HG03354 (cell line): ENCODE measurements at regions not wholly inside any gene's neighbourhood (a gene's known extent, or its start where the extent isn't known, plus 50 kb on each side); places are given as distances from the start of the nearest gene placed in this dataset.

Experiments used
- ATAC-seq: cut with Tn5 transposase; IDR thresholded peaks from one replicate; pipeline ENCODE4 v1.9.1; 2021; ENCODE audit warnings: mild to moderate bottlenecking; ENCODE audit not compliant: unreplicated experiment, poor library complexity, severe bottlenecking

DNA sequence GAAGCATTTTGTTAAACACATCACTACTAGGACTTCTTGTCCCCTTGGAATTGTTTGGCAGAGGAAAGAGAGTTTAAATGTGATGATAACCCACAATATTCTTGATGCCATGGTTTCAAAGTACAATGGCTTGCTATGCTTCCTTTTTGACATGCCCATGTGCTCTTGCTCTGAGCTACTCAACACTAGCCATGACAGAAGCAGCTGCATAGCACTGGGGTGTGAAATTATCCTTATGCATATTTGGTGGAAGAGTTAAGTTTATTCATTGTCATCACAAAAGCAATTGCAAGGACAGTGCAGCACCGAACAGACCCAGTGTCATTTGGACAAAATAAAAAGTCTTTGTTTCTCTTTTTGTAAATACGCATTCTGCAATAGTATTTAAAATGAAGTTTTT lies 209.9 kb upstream of the CDH20 start:
- ATAC-seq: no peak

DNA sequence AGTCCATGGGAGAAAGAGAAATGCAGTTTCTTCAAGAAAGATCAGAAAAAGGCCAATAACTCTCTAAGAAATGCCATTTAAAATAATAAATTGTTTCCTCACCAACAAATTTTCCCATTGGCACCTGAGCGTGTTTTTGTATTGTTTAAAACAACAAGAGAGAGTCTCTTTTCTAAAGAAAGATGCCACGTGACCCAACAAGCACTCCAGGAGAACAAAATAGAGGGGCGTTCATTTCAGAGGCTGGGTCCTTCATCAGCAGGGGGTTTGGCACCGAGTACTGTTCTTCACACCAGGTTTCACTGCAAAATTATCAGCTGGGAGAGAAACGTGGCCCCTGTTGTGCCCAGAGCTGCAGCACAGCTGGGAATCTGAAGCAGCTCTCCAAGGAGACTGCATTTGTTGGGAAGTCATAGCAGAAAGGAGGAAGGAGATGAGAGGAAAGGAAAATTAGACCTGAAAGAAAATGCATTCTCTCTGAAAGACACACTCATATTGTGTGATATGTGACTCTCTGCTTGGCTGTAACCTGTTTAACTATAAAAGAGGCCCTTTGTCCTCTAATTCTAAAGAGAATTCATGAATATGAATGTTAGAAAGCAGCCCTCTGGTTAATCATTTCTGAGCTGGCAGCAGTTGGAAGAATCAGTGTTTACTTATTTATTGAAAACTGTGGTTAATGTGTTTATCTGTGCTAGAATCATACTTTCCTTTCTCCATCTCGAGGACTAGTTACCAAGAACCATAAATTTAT lies 205.3 kb upstream of the CDH20 start:
- no peak for ATAC-seq

DNA sequence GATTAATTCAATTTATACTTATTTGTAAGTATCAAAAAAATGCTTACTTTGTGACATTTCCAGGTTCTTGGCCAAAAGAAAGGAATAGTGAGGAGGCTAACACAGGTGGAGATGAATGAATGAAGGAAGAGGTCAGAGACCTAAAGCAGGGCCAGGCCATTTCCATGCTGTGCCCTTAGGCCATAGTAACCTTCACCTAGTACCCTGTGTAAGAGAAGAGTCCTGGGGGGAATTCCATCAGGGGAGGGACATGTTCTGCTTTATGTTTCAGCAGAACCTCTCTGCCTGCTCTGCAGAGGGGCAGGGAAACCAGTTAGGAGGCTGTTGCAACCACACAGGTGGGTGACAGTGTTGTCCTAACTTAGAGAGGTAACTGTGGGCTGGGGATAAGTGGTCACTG lies 204.2 kb upstream of the CDH20 start:
- ATAC-seq: no peak

DNA sequence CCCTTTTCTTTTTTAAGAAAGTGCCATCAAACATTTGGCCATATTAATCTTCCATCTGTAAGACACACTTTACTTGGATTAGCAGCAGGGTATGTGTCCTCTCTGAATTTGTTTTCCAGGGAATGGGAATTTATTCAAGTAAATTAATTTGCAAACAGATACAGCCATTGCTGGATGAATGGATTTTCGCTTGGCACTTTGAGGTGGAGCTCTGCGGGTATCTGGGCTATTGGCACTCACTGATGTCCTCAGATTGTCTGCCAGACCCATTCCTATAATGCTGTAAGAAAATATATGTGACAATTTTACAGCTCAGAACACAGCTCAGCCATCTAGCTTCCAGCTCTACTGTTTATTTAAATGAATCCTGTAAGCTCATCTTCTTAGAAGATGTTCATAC lies 201.2 kb upstream of the CDH20 start:
- no peak for ATAC-seq

DNA sequence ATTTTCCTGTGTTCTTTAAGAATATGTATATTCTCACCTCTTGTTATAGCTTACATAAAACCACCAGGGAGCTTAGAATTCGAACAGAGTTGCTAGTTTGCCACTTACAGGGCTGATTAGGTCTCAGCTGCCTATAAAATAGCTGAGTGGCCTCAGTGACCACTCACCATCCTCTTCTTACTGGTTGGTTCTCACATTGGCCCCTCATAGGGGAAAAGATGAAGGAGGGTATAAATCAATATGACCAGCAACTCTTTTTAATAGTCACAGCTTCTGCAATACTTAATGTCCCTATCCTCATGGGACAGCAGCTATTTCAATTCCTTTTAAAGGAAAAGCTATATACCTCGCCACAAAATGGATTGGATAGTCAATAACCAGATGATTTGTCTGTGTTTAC lies 199.4 kb upstream of the CDH20 start:
- ATAC-seq: no peak

DNA sequence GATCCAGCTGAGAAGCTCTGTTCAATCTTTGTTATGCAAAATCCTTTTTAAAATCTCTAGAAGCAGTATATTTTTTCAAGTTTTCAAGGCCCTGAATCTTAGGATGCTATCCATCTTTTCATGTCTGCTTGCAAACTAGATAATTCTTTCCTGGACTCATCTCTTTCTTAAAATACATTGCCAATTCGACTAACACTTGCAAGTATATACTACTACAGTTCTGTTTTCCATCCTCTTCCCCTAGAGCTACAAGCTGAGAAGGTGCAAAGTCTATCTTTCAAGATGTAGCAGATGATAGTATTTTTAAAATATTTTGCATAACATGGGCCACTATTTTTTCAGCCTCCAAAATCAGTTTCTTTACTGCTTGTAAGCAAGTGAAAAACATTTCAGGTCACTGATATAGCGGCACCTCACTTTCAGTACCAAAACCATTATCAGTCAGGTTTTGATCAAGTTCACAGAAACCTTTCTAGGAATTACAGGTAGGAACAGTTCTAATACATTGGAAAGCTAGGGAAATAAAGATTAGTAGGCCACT lies 196.4 kb upstream of the CDH20 start:
- ATAC-seq: no peak

DNA sequence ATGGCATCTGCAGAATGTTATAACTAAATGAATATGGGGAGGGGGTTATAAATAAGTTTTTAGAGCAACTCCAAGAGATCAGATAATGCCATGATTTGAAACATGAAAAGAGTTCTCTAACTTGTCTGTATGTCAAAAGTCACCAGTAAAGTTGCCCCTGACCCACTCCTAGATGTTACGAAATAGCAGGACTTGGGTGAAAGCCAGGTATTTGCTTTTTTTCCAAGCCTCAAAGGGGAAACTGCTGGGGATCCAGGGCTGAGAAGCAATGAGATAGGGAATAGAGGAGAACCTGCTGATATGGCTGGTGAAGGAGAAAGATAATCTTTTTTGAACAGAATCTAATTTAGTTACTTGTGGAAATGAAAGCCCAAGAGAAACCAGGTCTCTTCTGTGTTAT lies 191.5 kb upstream of the CDH20 start:
- no peak for ATAC-seq

DNA sequence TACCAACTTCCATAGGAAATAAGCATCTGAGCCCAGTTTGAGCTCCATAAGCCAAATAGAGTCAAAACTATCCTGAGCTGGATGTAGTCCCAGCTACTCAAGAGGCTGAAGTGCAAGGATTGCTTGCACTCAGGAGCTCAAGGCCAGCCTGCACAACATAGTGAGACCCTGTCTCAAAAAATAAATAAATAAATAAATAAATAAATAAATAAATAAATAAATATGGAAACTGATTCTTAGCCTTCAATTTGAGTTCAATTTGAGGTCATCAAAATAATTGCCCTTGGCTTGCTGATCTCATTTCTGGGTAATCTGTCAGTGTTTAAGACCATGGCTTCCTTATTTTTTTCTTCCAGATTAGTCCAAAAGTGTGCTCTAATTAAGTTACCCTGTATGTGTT lies 184.9 kb upstream of the CDH20 start:
- ATAC-seq: no peak

DNA sequence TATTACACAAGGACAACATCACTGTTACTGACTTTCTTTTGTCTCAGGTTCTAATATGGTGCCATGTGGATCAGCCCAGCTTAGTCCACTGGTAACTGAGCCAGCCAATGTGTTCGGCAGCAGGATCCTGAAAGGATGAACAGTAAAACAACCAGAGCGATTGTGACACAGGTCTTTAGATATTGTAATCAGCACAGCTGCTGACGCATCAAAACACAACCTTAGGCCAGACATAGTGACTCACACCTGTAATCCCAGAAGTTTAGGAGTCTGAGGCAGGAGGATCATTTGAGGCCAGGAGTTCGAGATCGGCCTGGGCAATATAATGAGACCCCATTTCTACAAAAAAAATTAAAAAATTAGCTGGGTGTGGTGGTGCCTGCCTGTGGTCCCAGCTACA lies 183.4 kb upstream of the CDH20 start:
- no peak for ATAC-seq

DNA sequence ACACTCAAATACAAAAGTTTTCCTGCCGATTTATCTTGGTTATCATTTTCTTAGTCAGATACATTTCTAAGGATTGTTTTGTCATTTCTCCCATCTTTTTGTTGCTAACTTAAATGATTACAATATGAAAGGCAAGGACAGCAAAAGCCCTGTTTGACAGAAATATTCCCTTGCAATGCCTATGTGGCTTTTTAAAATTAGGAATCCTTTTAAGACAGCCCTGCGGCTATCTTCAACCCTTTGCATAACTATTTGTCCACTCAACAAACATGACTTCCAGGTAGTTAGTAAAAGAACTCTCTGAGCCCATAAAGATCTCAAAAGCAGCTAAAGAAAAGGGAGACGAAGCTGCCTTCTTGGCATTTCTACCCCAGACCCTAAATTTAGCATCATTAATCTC lies 179.7 kb upstream of the CDH20 start:
- no peak for ATAC-seq

DNA sequence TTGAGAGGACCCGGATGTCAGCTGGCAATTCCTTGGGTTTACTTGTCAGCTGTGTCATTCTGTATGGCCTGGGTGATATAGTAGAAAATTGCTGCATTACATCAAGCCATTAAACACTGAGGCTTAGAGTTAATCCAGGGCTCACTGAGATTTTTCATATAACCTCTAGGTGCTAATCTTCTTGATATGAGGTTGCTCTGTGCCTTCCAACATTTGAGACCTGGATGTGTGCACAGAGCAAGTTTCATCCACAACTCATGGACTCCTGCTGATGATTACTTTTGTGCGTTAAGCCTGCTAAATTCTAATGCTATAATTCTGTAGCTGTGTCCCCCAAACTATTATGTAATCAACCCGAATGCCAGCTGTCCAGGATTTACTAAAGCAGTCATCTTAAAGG lies 178.4 kb upstream of the CDH20 start:
- ATAC-seq: no peak

DNA sequence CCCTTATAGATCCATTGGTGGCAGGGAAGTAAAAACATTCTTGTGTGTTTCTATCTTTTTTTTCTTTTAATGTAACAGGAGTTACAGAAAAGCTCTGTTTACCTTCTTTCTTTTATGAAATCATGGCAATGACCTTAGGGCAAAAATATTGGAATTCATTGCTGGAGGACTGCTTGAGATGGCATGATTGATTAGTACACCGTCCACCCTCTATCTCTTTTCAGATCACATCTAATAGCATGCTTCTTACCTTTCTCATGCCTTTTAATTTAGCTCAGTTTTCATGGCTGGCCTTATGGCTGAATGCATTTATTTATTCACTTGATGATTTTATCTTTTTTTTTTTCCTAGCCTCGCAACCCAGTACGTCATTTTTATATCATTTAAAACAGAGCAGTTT lies 177.6 kb upstream of the CDH20 start:
- no peak for ATAC-seq

DNA sequence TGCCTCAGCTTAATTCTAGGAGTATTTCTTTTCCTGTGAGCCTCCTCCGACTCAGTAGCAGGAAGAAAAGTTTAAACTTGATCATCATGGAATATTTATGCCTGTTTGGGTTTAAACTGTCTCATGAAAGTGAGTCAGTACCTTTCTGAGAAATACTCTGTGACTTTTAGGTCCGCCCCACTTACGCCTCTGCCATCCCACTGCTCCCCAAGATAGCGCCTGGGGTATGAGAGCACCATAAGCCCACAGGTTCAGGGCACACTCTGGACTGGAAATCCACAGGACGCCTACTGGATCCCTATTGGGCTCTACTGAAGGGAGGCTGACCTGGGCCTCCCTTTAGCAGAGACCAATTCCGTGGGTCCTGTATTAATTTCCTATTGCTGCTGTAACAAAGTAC lies 175.8 kb upstream of the CDH20 start:
- ATAC-seq: no peak

DNA sequence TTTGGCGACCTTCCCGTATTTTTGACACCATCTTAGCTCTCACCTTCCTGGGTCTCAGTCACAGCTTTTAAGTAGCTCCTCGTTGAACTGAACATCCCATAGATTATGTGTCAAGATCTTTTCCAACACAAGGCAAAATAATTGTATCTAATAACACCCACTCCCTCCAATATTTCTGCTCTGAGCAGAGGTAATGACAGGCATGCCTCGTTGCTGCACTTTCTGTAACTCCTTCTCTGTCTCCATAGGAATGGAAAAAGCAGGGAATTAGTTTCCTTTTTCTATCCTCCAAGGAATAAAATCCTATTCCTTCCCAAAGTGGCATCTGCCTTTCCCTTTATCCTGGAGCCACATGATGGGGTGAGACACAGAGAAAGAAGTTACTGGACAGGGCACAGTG lies 174.0 kb upstream of the CDH20 start:
- ATAC-seq: no peak

DNA sequence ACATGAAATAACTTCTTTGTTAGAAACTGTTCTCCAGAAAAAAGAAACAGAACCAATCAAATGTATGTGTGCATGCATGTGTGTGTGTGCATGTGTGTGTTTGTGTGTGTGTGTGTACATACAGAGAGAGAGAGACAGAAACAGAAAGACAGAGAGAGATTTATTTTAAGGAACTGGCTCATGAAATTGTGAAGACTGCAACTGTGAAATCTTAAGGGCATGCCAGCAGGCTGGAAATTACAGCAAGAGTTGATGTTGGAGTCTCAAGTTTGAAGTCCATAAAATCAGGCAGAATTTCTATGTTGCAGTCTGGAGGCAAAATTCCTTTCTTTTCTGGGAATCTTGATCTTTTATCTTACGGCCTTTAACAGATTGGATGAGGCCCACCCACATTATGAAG lies 168.9 kb upstream of the CDH20 start:
- no peak for ATAC-seq

DNA sequence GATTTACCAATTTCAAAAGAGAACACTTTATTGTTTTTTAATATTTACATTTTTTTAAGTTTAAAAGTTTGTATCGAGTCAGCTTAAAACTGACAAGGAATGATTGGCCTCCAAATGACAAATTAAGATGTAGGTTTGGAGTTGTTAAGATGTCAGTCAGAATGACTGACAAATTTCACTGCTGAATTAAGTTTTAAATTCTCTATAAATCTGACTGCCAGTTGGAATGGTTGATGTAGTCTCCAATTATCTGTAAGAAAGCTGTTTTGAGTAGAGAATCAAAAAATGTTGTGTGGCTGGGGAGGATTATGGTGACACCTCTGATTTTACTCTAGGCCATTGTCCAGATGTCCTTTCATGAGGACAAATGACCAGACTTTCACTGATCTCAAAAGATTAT lies 165.3 kb upstream of the CDH20 start:
- ATAC-seq: no peak

DNA sequence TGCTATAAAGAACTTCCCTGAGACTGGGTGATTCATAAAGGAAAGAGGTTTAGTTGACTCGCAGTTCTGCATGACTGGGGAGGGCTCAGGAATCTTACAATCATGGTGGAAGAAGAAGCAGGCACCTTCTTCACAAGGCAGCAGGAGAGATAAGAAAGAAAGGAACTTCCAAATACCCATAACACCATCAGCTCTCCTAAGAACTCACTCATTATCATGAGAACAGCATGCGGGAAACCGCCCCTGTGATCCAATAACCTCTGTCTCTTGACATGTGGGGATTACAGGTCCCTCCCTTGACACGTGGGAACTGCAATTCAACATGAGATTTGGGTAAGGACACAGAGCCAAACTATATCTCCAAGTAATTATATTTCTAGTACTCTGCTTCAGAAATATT lies 163.8 kb upstream of the CDH20 start:
- no peak for ATAC-seq

DNA sequence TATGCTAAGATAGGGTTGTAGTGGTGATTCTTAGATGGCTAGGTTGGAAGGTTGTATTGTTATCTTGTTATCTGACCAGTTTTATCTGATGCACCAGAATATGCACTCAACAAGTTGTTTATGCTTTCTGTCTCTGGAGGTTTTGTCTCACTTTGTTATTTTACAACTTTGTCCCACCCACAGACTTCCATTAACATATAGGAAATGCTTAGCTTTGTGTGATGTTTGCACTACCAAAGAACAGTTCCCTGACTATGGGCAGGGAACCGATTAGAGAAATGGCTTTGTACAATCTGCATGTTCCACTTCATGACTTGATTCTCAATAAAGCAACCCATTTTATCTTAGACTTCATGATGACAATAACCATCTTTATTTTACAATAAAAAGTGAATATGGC lies 160.6 kb upstream of the CDH20 start:
- ATAC-seq: no peak

DNA sequence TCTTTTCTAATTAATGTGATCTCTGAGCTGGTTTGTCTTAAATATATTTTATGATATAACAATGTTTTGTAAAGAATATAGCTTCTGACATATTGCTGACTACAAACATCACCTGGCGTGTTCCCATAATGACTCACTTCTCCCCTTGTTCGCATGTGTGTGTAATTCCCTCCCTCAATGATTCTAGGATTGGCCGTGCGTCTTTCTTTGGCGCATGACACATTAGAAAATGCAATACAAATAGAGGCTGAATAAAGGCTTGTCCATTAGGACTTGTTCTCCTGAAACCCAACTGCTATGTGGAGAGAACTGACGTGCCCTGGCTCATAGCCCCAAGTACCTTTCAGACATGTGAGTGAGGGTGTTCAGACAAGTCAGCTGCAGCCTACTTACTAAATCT lies 159.7 kb upstream of the CDH20 start:
- no peak for ATAC-seq

DNA sequence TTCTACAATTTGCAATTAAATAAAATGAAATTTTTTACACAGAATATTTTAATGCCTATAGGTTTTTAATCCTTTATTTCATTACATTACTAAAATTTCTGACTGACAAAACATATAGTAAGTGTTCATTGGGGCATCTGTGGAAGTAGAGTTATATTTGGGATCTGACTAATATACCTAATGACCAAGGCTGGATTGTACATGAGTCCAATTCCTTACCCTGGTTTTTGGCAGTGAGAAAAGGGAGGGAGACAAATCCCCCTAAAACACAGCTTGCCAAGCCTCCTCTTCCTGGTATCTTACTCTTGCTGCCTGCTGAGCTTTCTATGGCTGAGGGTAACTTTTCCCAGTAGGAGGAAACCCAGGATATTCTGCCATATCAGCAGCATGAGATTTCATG lies 149.4 kb upstream of the CDH20 start:
- no peak for ATAC-seq

DNA sequence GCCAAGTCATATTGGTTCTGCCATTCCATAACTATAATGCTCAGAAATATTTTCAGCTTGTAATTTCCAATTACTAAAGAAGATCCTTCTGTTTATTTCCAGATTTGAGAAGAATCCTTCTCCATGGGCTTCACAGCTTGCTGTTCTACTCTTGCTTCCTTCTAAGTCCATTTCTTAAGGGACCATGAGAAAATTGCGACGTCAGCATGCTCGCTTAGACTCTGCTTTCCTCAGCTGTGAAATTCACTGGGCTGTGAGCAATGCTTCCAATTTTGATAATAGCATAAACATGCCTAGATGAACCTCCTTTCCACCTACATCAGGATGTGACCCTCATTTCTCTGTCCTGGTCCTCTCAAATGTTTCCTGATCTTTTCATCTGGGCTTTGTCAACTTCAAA lies 145.3 kb upstream of the CDH20 start:
- no peak for ATAC-seq

DNA sequence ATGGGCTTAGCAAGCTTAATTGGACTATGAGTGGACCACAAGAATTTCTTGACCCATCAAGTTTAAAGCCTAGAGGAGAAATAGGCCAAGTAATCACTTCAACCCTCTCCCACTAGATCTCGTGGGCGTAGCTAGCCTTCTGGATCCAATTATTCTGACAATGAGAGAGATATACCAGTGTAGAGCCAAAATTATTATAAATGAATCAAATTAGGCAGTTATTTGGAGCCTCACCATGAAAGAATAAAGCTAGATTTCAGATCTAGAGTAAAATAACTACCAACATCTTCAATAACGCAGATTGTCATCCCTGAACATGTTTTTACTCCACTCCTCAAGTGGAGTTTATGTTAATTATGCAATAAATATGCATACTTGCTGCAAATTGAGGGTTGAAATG lies 143.9 kb upstream of the CDH20 start:
- no peak for ATAC-seq
